ENCODE measurements at regions not wholly inside any gene's neighbourhood (a gene's known extent, or its start where the extent isn't known, plus 50 kb on each side); places are given as distances from the start of the nearest gene placed in this dataset.
"Not testable (repeated sequence)": the region's sequence is repeated elsewhere in the genome, so short reads cannot be mapped to it uniquely, and the experiment has no call there.

- no peaks in the 10 kb centered on the region for H3K9me3 ChIP-seq
- DNase-seq = no peak
- H3K27me3 ChIP-seq = no peaks in the 10 kb centered on the region
- no peaks in the 10 kb centered on the region for H3K36me3 ChIP-seq
- TF ChIP-seq CTCF (IDR thresholded peaks at IDR 0.05; ENCODE audit: low read depth, low read length) = no peak
- no peaks in the 10 kb centered on the region for H3K4me1 ChIP-seq
- no peak overlapping the region for H3K4me3 ChIP-seq (ENCODE audit: low read depth, low read length)
Measured at GRCh38 chr6:74715355-74716085, 490.3 kb downstream of the COL12A1 start.

- Histone ChIP-seq H3K27me3 (no peaks in the 10 kb centered on the region), H3K4me1 (no peaks in the 10 kb centered on the region), H3K9me3 (no peaks in the 10 kb centered on the region), H3K36me3 (no peaks in the 10 kb centered on the region), H3K4me3 (ENCODE audit: low read depth, low read length) (no peak overlapping the region)
- no peak for TF ChIP-seq CTCF (IDR thresholded peaks at IDR 0.05; ENCODE audit: low read depth, low read length)
- DNase-seq = no peak
Measured at GRCh38 chr6:74713941-74714340, 491.9 kb downstream of the COL12A1 start.

- H3K36me3 ChIP-seq = no peaks in the 10 kb centered on the region
Measured at GRCh38 chr6:74705451-74705850, 500.4 kb downstream of the COL12A1 start.

GRCh38 chr6:74704540-74704939 is 501.3 kb downstream of the COL12A1 start:
- not testable (repeated sequence) for H3K4me1 ChIP-seq; DNase-seq; H3K9me3 ChIP-seq; H3K4me3 ChIP-seq (ENCODE audit: low read depth, low read length); H3K36me3 ChIP-seq; H3K27me3 ChIP-seq

More at GRCh38 chr6:74705451-74705850, 500.4 kb downstream of the COL12A1 start:
- no peak overlapping the region for H3K4me3 ChIP-seq (ENCODE audit: low read depth, low read length)
- no peaks in the 10 kb centered on the region for H3K9me3 ChIP-seq
- H3K27me3 ChIP-seq = no peaks in the 10 kb centered on the region
- H3K4me1 ChIP-seq = no peaks in the 10 kb centered on the region
- DNase-seq = no peak
- no peak for TF ChIP-seq CTCF (IDR thresholded peaks at IDR 0.05; ENCODE audit: low read depth, low read length)

- H3K4me1 ChIP-seq = no peaks in the 10 kb centered on the region
- H3K9me3 ChIP-seq = no peaks in the 10 kb centered on the region
- no peaks in the 10 kb centered on the region for H3K36me3 ChIP-seq
- TF ChIP-seq CTCF (IDR thresholded peaks at IDR 0.05; ENCODE audit: low read depth, low read length) = no peak
- DNase-seq = no peak
- no peaks in the 10 kb centered on the region for H3K27me3 ChIP-seq
- H3K4me3 ChIP-seq (ENCODE audit: low read depth, low read length) = no peak overlapping the region
Measured at GRCh38 chr6:74690365-74690764, 515.5 kb downstream of the COL12A1 start.

GRCh38 chr6:74689601-74690000 is 516.3 kb downstream of the COL12A1 start:
- DNase-seq = no peak
- Histone ChIP-seq H3K9me3 (no peaks in the 10 kb centered on the region), H3K4me3 (ENCODE audit: low read depth, low read length) (no peak overlapping the region), H3K36me3 (no peaks in the 10 kb centered on the region), H3K4me1 (no peaks in the 10 kb centered on the region), H3K27me3 (no peaks in the 10 kb centered on the region)
- no peak for TF ChIP-seq CTCF (IDR thresholded peaks at IDR 0.05; ENCODE audit: low read depth, low read length)
